HG03097 (cell line): ENCODE measurements at regions not wholly inside any gene's neighbourhood (a gene's known extent, or its start where the extent isn't known, plus 50 kb on each side); places are given as distances from the start of the nearest gene placed in this dataset.

Source experiments
- ATAC-seq: cut with Tn5 transposase; IDR thresholded peaks from one replicate; pipeline ENCODE4 v1.9.1; 2021; ENCODE audit not compliant: unreplicated experiment, low FRiP score

DNA sequence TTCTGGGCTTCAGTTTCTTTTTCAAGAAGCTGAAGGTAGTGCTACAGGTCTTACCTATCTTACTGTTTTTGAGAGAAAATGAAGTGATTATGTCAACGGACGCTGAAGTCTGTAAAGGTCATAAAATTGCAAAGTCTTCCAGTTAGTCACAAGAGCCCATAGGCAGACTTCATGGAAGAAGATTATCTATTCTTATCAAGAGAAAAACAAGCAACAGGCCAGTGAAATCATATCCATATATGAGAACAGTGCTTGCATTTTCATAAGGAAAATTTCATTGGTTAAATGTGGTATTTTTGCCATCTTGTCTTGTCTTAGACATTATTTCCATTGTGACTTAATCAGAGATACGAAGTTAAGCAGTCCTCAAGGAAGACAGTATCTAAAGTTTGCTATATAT lies 412.7 kb upstream of the SEL1L start:
- ATAC-seq, result no peak

GRCh38 chr14:81946834-81947798 lies 413.5 kb upstream of the SEL1L start:
- no peak for ATAC-seq

DNA sequence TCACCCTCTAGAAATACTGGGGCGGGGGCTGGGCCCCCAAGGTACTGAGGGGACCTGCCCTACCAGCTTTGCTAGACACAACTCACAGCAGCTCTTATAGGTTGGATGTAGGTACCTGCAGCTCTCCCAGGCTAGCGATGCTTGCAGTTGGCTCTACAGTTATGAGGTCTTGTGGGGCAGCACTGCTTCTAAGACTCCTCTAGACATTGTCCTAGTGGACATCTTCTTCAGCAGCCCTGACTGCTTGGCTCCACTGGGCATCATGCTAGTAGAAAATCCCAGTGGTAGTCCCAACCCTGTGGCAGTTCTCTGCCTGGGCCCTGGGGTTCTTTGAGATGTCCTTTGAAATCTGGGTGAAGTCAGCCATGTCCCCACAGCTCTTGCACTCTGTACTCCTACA lies 419.3 kb upstream of the SEL1L start:
- ATAC-seq, result no peak

- ATAC-seq, result no peak
Observed at GRCh38 chr14:81953419-81953818, 419.8 kb upstream of the SEL1L start.

GRCh38 chr14:81955123-81955522 lies 421.5 kb upstream of the SEL1L start:
- ATAC-seq, result no peak

DNA sequence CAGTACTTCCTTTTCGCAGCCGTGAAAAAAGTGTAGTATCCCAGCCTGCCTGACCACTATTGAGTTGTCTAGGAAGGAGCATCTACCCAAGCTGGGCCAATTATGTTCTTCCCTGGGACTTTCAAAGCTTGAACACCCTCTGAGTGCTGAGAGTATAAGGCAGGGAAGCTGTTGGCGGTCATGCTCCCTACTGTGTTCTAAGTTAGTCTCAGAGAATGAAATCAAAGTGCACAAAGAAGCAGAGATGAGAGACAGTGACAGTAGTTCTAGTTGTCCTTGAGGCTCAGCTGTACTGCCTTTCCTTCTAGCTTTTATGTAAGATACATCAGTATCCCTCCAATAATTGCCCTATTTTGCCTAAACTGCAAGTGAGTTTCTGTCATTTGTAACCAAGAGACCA lies 427.1 kb upstream of the SEL1L start:
- ATAC-seq, result no peak

DNA sequence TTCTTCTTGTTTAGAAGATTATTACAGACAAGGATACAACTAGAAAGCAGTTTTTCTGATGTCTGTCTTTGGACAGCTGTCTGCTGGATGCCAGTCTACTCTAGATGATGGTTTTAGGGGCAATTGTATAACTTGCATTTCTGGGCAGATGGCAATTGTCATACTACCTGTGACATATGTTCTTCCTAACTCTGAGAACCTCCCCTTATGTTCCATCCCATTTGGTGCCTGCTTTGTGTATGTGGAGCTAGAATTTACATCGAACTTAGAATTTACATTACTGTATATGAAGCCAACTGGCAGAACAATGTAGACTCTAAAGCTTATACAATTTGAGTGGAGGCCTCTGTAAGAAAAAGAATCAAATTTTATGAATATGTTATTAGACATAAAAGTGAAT lies 430.2 kb upstream of the SEL1L start:
- ATAC-seq, result no peak

DNA sequence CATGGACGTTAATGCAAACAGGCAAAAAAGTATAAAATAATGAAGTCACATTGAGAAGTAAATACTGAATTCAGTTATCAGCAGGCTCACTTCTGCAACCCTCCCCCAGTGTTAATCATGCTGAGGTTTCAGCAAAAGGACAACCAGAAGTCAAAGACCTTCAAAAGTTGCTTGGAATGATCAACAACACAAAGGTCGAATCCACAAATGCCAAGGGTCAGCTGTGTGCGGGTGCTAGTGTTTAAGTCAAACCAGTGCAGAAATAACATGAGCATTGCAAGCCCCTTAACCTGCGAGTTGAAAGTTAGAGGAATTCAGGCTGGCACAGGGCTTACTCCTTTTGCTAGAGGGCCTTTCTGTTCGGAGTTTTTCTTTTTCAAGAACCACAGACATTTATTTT lies 436.7 kb upstream of the SEL1L start:
- no peak for ATAC-seq

GRCh38 chr14:81971911-81972310 lies 438.3 kb upstream of the SEL1L start:
- no peak for ATAC-seq

DNA sequence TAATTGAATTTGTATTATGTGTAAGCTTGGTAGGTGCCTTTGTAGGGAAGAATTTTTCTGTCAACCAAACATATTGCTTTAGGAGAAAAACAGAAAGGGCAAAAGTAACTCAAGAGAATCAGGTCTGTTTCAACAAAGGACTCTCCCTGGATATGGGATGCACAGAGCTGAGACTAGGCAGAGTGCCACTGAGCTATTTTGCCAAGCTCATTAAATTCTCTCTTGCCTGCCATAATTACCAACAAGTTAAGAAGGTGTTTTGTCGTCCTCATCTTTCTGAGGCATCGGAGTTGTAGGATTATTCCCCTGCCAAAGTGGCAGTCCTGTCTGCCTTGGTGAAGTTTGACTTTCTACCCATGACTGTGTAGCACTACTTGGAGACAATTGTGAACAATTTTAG lies 438.9 kb upstream of the SEL1L start:
- ATAC-seq, result no peak

- ATAC-seq, result no peak
Observed at GRCh38 chr14:81974543-81974942, 440.9 kb upstream of the SEL1L start.

GRCh38 chr14:81980601-81981306 lies 447.1 kb upstream of the SEL1L start:
- no peak for ATAC-seq

DNA sequence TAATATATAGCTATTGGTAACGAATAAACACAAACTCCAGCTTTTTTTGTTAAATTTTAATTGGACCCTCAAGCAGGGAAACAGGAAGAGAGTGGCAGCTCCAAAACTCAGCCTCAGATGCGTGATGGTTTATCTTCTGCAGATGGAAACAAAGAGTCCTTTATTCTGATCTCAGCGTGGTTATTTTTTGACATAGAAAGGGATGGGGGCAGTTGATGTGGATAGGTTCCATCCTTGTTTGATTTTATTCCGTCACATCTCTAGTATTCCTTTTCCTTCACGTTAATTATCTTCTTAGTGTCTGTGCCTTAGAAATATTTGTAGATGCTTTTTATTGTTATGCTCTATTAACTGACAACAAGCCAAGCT lies 447.6 kb upstream of the SEL1L start:
- no peak for ATAC-seq

DNA sequence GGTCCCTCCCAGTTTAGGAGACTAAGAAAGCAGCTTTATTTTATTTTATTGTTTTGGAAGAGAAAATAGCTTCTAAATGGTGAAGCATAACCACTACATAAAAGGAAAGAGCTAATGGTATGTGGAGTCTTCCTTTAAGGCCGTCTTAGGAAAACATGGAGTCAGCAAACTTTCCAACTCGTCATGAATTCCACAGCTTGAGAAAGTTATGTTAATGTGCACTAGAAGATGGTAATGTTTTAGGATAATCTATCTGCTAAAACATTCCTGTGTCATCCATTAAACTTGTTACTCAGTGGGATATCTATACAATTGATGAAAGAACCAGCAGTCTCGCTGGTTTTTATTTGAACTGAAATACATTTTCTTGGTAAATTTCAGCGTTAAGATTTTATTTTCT lies 448.4 kb upstream of the SEL1L start:
- no peak for ATAC-seq

DNA sequence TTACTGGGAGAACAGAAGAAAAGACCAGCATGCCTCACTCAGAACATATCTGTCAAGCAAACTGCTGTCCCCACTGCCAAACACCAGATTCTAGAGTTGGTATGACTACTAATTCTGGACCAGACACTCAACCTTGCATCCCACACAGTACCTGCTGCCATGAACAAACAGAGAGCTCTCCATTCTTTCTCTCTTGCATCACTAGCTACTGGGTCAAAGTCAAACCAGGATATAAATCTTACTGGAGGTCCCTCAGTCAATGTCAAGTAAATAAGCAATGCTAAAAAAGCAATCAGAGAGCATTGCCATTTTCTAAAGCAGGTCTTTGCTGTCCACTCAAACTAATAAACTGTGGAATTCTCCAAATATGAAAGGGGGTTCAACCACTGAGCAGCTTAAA lies 452.4 kb upstream of the SEL1L start:
- no peak for ATAC-seq

DNA sequence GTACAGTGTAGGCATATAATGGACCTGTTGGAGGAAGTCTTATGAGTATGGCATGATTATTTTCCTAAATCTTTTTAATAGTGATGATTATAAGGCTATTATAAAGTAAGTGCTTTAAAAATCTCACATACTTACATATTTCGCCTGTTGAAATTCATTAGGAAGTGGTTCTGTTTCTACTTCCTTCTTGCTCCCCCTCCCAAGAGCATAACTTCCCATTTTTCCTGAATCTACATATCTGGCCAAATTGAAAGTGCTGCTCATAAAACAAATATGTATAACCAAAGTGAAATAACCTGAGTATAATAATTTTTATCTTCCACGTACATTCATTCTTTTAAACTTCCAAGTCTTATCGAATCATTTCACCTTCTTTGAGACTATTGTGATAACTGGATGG lies 455.6 kb upstream of the SEL1L start:
- no peak for ATAC-seq

GRCh38 chr14:81990312-81990761 lies 456.7 kb upstream of the SEL1L start:
- no peak for ATAC-seq

DNA sequence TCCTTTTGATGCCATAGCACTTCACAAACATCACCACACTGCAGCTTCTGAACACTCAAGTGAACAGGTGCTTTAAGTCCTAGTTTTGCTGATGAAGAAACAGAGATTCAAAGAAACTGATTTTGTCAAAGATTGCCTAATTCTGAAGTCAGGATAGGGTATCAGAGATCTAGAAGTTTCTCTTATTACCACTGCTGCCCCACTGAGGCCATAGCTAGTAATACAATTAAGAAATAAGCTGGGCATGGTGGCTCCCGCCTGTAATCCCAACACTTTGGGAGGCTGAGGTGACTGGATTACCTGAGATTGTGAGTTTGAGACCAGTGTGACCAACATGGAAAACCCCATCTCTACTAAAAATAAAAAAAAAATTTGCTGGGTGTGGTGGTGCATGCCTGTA lies 458.3 kb upstream of the SEL1L start:
- ATAC-seq, result no peak

DNA sequence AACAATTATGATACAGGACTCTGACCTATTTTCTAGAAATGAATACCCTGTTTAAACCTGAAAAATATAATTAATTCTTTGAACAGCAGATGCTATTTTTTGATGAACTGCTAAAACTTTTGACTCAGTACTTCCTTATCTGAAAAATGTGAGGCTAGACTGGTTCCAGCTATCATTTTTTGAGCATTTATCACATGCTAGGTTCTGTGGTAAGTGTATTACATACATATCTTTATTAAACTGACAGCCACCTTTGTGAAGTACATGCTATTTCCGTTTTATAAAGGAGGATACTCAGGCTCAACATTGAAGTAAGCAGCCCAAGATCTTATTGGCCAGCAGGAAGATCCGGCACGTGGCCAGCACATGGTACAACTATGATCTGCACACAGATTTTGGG lies 459.8 kb upstream of the SEL1L start:
- no peak for ATAC-seq

- ATAC-seq, result no peak
Observed at GRCh38 chr14:82003426-82003825, 469.8 kb upstream of the SEL1L start.

DNA sequence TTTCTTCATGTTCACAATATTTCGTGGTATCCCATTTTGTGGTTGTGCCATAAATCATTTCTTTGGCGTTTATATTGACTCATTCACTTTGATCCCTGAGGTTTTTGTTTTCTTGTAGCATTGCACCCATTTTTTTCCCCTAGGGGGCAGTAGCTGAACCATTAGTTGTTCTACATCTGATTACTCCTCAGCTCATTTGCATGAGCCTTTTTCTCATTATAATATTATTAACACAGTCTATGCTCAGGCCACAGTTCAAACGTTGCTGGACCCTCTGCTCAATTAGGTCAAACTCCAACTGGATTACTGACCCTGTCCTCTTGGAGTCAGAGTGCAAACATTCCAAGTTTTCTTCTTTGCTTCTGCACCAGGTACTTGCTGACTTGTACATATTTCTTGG lies 475.4 kb upstream of the SEL1L start:
- ATAC-seq, result no peak

DNA sequence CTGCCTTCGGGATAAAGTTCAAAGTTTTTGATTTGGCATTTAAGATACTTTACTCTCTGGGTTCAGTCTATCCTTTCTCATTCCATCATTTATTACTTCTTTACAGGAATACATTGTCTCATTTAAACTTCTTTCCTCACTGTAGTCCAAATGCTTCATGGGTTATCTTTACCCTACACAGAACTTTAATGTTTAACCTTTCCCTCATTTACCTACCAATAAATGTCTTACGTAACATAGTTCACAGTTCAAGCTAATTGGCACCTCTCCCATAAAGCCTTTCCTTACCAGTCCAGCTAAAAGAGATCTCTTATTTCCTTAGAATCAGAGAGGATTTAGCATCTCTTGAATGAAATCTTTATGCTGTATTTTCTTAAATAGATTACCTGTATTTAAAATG lies 476.3 kb upstream of the SEL1L start:
- ATAC-seq, result no peak
